NCI-H69 (cell line): ENCODE measurements at regions not wholly inside any gene's neighbourhood (a gene's known extent, or its start where the extent isn't known, plus 50 kb on each side); places are given as distances from the start of the nearest gene placed in this dataset.
"Not testable (repeated sequence)": the region's sequence is repeated elsewhere in the genome, so short reads cannot be mapped to it uniquely, and the experiment has no call there.

Experiments
- DNase-seq: peaks from one replicate; lab custom pipeline; 2025; lab: John Stamatoyannopoulos, UW

GRCh38 chr10:123378302-123378701, 224.1 kb downstream of the BUB3 start:
- DNase-seq = no peak

GRCh38 chr10:123379156-123379555, 225.0 kb downstream of the BUB3 start:
- no peak for DNase-seq

GRCh38 chr10:123380491-123381085, 226.4 kb downstream of the BUB3 start:
- peak; percentile 11 for DNase-seq

- DNase-seq = no peak
Observed at GRCh38 chr10:123381224-123381623, 227.0 kb downstream of the BUB3 start.

- no peak for DNase-seq
Observed at GRCh38 chr10:123382491-123382890, 228.3 kb downstream of the BUB3 start.

- no peak for DNase-seq
Observed at GRCh38 chr10:123385508-123386080, 231.4 kb downstream of the BUB3 start.

GRCh38 chr10:123389520-123389919, 235.3 kb downstream of the BUB3 start:
- no peak for DNase-seq

- no peak for DNase-seq
Observed at GRCh38 chr10:123390332-123390731, 236.1 kb downstream of the BUB3 start.

GRCh38 chr10:123390874-123391273, 236.7 kb downstream of the BUB3 start:
- DNase-seq = no peak

- no peak for DNase-seq
Observed at GRCh38 chr10:123391275-123392028, 237.2 kb downstream of the BUB3 start.

- DNase-seq = no peak
Observed at GRCh38 chr10:123392182-123392963, 238.2 kb downstream of the BUB3 start.

GRCh38 chr10:123393170-123393569, 239.0 kb downstream of the BUB3 start:
- DNase-seq = no peak

- DNase-seq = no peak
Observed at GRCh38 chr10:123394382-123394781, 240.2 kb downstream of the BUB3 start.

- DNase-seq = not testable (repeated sequence)
Observed at GRCh38 chr10:123395234-123395633, 241.0 kb downstream of the BUB3 start.

GRCh38 chr10:123395906-123396305, 241.7 kb downstream of the BUB3 start:
- DNase-seq = no peak

- DNase-seq = no peak
Observed at GRCh38 chr10:123398180-123398591, 244.0 kb downstream of the BUB3 start.

- no peak for DNase-seq
Observed at GRCh38 chr10:123398756-123399155, 244.6 kb downstream of the BUB3 start.

GRCh38 chr10:123399276-123399839, 245.2 kb downstream of the BUB3 start:
- no peak for DNase-seq

GRCh38 chr10:123402021-123402420, 247.8 kb downstream of the BUB3 start:
- DNase-seq = no peak

GRCh38 chr10:123402656-123403055, 248.5 kb downstream of the BUB3 start:
- DNase-seq = no peak

GRCh38 chr10:123404357-123404756, 250.2 kb downstream of the BUB3 start:
- no peak for DNase-seq

GRCh38 chr10:123408660-123409059, 254.5 kb downstream of the BUB3 start:
- DNase-seq = no peak
